CD14-positive monocyte (primary cell): ENCODE measurements at regions not wholly inside any gene's neighbourhood (a gene's known extent, or its start where the extent isn't known, plus 50 kb on each side); places are given as distances from the start of the nearest gene placed in this dataset.

Source experiments
- DNase-seq, 3 donors: peaks; one replicate each; pipeline ENCODE4 v3.0.0-alpha.2; 2011 to 2022
- H2AFZ ChIP-seq: 2 replicates; pipeline ENCODE4 v1.6.0; 2012; ENCODE audit warnings: mild to moderate bottlenecking, low read depth, low read length, inconsistent platforms; ENCODE audit not compliant: insufficient read depth, poor library complexity, severe bottlenecking
- H3K27ac ChIP-seq, 2 donors: 1 replicate in 1 of 2; 2 replicates in 1 of 2; pipeline ENCODE4 v1.5.1; 2012 to 2013; ENCODE audit warnings: low read length in 2 of 2, control low read depth in 1 of 2, inconsistent platforms in 1 of 2, low read depth in 1 of 2, mild to moderate bottlenecking in 1 of 2
- H3K27me3 ChIP-seq, 2 donors: one replicate each; pipeline versions ENCODE4 v1.6.0 to v1.6.1; 2011 to 2013; ENCODE audit warnings: low read length in 2 of 2; ENCODE audit not compliant: control insufficient read depth in 2 of 2, insufficient read depth in 2 of 2
- H3K36me3 ChIP-seq, 2 donors: replicated peaks in 1 of 2; 1 replicate in 1 of 2; 2 replicates in 1 of 2; pipeline versions ENCODE4 v1.5.1 to v1.6.1; 2012 to 2013; ENCODE audit warnings: low read length in 2 of 2, control low read depth in 1 of 2, inconsistent platforms in 1 of 2, mild to moderate bottlenecking in 1 of 2; ENCODE audit not compliant: insufficient read depth in 2 of 2, control insufficient read depth in 1 of 2
- H3K4me1 ChIP-seq, 2 donors: 1 replicate in 1 of 2; 2 replicates in 1 of 2; pipeline versions ENCODE4 v1.5.1 to v1.6.1; 2012 to 2013; ENCODE audit warnings: low read length in 2 of 2, control low read depth in 1 of 2, inconsistent platforms in 1 of 2, mild to moderate bottlenecking in 1 of 2, moderate library complexity in 1 of 2; ENCODE audit not compliant: insufficient read depth in 2 of 2, control insufficient read depth in 1 of 2
- H3K4me2 ChIP-seq: replicated peaks from 2 replicates; pipeline ENCODE3; 2012; ENCODE audit warnings: low read length, moderate library complexity, mild to moderate bottlenecking; ENCODE audit not compliant: poor library complexity, severe bottlenecking; ENCODE audit errors: extremely low read depth
- H3K4me3 ChIP-seq, 3 experiments: fragments of 200-600 bp in 1 of 3; sonication (generic) in 1 of 3; replicated peaks in 1 of 3; 1 replicate in 2 of 3; 2 replicates in 1 of 3; pipeline ENCODE4 v1.5.1; 2011 to 2013; ENCODE audit warnings: low read length in 3 of 3, mild to moderate bottlenecking in 3 of 3, control low read depth in 2 of 3, low read depth in 2 of 3, inconsistent platforms in 1 of 3, moderate library complexity in 1 of 3
- H3K79me2 ChIP-seq: 2 replicates; pipeline ENCODE4 v1.6.0; 2012; ENCODE audit warnings: mild to moderate bottlenecking, control low read depth, inconsistent platforms, low read length, moderate library complexity; ENCODE audit not compliant: insufficient read depth
- H3K9ac ChIP-seq: 2 replicates; pipeline ENCODE4 v1.6.0; 2017; ENCODE audit warnings: low read length, mild to moderate bottlenecking; ENCODE audit not compliant: insufficient read depth, poor library complexity, severe bottlenecking
- H3K9me3 ChIP-seq, 2 donors: replicated peaks in 1 of 2; 1 replicate in 1 of 2; 2 replicates in 1 of 2; pipeline versions ENCODE4 v1.5.1 to v1.6.1; 2012 to 2013; ENCODE audit warnings: low read length in 2 of 2, control low read depth in 1 of 2; ENCODE audit not compliant: control insufficient read depth in 1 of 2, insufficient read depth in 1 of 2
- H4K20me1 ChIP-seq: 2 replicates; pipeline ENCODE4 v1.6.0; 2012; ENCODE audit warnings: mild to moderate bottlenecking, low read length, control low read depth, moderate library complexity; ENCODE audit not compliant: insufficient read depth
- H3K27ac Mint-ChIP-seq, 7 donors: one replicate each; pipeline ENCODE4 v1.8.0; 2020; ENCODE audit warnings: mild to moderate bottlenecking in 7 of 7, mixed read lengths in 7 of 7, moderate library complexity in 6 of 7, inconsistent platforms in 2 of 7
- H3K27me3 Mint-ChIP-seq, 3 donors: one replicate each; pipeline ENCODE4 v1.8.0; 2021 to 2022; ENCODE audit warnings: low read depth in 3 of 3, mild to moderate bottlenecking in 3 of 3, mixed read lengths in 3 of 3, moderate library complexity in 3 of 3, inconsistent platforms in 1 of 3
- H3K36me3 Mint-ChIP-seq, 2 donors: one replicate each; pipeline ENCODE4 v1.8.0; 2020; ENCODE audit warnings: mixed read lengths in 2 of 2, inconsistent platforms in 1 of 2, mild to moderate bottlenecking in 1 of 2
- H3K4me1 Mint-ChIP-seq: one replicate; pipeline ENCODE4 v1.8.0; 2020; ENCODE audit warnings: mild to moderate bottlenecking, mixed read lengths
- H3K4me3 Mint-ChIP-seq, 2 donors: one replicate each; pipeline ENCODE4 v1.8.0; 2020; ENCODE audit warnings: mild to moderate bottlenecking in 2 of 2, mixed read lengths in 2 of 2, moderate library complexity in 1 of 2
- H3K9me3 Mint-ChIP-seq, 7 donors: one replicate each; pipeline ENCODE4 v1.8.0; 2020 to 2022; ENCODE audit warnings: mixed read lengths in 7 of 7, mild to moderate bottlenecking in 6 of 7, moderate library complexity in 6 of 7, inconsistent platforms in 2 of 7
- WGBS: methylation state at CpG from one replicate; pipeline ENCODE4 v1.1.5; 2013; ENCODE audit warnings: missing lambda C conversion rate; ENCODE audit not compliant: insufficient coverage; 5-methylcytosine and 5-hydroxymethylcytosine counted together
- intact Hi-C, 2 donors: fragments of 100-400 bp; cut with micrococcal nuclease; formaldehyde crosslinking; loops; one replicate each; pipeline versions ENCODE4 v1.15.0 to v1.15.1; 2023
- TF ChIP-seq, protein P1 (sequence below): fragments of 200-600 bp; IDR thresholded peaks from one replicate; pipeline ENCODE4 v1.8.0; 2022; ENCODE audit warnings: antibody characterized with exemption, mild to moderate bottlenecking

DNA sequence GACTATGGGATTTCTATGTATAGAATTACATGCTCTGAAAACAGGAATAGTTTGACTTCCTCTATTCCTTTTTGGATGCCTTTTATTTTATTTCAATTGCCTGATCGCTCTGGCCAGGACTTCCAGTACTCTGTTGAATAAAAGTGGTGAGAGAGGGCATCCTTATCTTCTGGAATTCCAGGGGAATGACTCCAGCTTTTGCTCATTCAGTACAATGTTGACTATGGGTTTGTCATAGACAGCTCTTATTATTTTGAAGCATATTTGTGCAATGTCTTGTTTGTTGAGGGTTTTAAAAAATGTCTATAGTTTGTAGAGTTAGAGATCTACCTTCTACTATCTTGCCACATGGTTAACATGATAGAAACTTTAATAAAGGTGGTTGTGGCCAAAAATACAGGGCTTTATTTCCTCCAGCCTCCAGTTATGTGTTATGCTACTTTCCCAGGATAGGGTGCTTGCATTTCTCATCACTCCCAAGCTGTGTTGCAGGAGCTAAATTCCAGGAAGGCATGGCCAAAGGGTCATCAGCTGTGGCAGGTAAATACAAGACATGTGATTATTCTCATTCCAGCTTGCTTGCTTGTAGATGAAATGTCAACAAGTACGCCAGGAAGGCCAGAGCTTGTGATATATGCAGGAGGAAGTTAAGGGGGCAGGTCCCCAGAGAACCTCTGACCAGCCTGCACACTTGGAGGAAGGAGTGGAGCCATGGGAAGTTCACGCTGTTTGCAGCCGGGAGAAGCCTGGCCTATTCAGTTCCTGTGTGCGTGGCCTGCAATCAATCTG lies 142.4 kb upstream of the CPXCR1 start:
- WGBS = 0% methylated on average over 1 of the region's 5 CpGs
- Histone ChIP-seq H4K20me1 (no peaks in the 10 kb centered on the region), H2AFZ (no peak overlapping the region), H3K79me2 (no peaks in the 10 kb centered on the region), H3K27me3 (no peaks in the 10 kb centered on the region), H3K27ac (no peak overlapping the region), H3K9me3 (no peaks in the 10 kb centered on the region), H3K4me3 (no peak overlapping the region), H3K4me2 (no peak overlapping the region), H3K36me3 (no peaks in the 10 kb centered on the region), H3K9ac (no peak overlapping the region), H3K4me1 (no peaks in the 10 kb centered on the region)
- TF ChIP-seq, protein P1, sequence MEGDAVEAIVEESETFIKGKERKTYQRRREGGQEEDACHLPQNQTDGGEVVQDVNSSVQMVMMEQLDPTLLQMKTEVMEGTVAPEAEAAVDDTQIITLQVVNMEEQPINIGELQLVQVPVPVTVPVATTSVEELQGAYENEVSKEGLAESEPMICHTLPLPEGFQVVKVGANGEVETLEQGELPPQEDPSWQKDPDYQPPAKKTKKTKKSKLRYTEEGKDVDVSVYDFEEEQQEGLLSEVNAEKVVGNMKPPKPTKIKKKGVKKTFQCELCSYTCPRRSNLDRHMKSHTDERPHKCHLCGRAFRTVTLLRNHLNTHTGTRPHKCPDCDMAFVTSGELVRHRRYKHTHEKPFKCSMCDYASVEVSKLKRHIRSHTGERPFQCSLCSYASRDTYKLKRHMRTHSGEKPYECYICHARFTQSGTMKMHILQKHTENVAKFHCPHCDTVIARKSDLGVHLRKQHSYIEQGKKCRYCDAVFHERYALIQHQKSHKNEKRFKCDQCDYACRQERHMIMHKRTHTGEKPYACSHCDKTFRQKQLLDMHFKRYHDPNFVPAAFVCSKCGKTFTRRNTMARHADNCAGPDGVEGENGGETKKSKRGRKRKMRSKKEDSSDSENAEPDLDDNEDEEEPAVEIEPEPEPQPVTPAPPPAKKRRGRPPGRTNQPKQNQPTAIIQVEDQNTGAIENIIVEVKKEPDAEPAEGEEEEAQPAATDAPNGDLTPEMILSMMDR = no peak
- no peak overlapping the region for H3K27ac Mint-ChIP-seq
- H3K4me3 Mint-ChIP-seq = no peak overlapping the region
- no peaks in the 10 kb centered on the region for H3K27me3 Mint-ChIP-seq
- intact Hi-C loops = no loop called here
- peaks cover 0 to 2% (median 0%) of the 10 kb centered on the region in 7 donors for H3K9me3 Mint-ChIP-seq
- H3K36me3 Mint-ChIP-seq = no peaks in the 10 kb centered on the region
- H3K4me1 Mint-ChIP-seq = no peaks in the 10 kb centered on the region
- DNase-seq = no peak

DNA sequence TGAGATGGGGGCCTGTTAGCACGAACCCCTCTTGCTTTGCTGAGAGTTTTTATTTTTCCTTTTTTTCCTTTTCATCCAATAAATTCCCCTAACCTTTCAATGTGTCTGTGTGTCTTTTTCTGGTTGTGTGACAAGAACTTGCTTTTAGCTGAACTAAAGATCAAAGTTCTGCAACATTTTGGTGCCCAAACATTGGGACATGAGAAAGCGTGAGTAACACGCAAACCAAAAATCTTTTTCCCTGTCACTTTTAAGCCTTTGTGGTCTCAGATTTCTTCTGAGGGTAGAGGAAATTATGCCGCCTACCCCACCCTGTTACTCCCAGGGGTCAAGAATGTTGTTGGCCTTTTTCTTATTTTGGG lies 141.8 kb upstream of the CPXCR1 start:
- Mint-ChIP-seq H3K27me3 (no peaks in the 10 kb centered on the region), H3K4me3 (no peak overlapping the region), H3K27ac (no peak overlapping the region), H3K4me1 (no peaks in the 10 kb centered on the region), H3K9me3 (peaks cover 0 to 2% (median 0%) of the 10 kb centered on the region in 7 donors), H3K36me3 (no peaks in the 10 kb centered on the region)
- H3K9me3 ChIP-seq = no peaks in the 10 kb centered on the region
- H3K27ac ChIP-seq = no peak overlapping the region
- no peak overlapping the region for H2AFZ ChIP-seq
- no peak overlapping the region for H3K4me2 ChIP-seq
- H3K27me3 ChIP-seq = no peaks in the 10 kb centered on the region
- WGBS = no CpG with 5 or more reads among the region's 4 CpGs
- H3K4me3 ChIP-seq = no peak overlapping the region
- H3K4me1 ChIP-seq = no peaks in the 10 kb centered on the region
- H3K9ac ChIP-seq = no peak overlapping the region
- H4K20me1 ChIP-seq = no peaks in the 10 kb centered on the region
- no peak for DNase-seq
- intact Hi-C loops = no loop called here
- TF ChIP-seq, protein P1 = no peak
- no peaks in the 10 kb centered on the region for H3K79me2 ChIP-seq
- H3K36me3 ChIP-seq = no peaks in the 10 kb centered on the region
